Endothelial cell of umbilical vein (primary cell): ENCODE measurements at regions not wholly inside any gene's neighbourhood (a gene's known extent, or its start where the extent isn't known, plus 50 kb on each side); places are given as distances from the start of the nearest gene placed in this dataset.

Source experiments
- EZH2 ChIP-seq: IDR thresholded peaks from 2 replicates; pipeline ENCODE4 v1.6.1; 2012; ENCODE audit warnings: borderline replicate concordance, low read depth, mild to moderate bottlenecking, moderate library complexity, low read length, inconsistent platforms; ENCODE audit not compliant: severe bottlenecking
- FOS ChIP-seq: IDR thresholded peaks from 2 replicates; pipeline ENCODE4 v1.6.1; 2011; ENCODE audit warnings: mild to moderate bottlenecking, low read length, moderate library complexity, borderline replicate concordance; ENCODE audit not compliant: insufficient read depth
- GATA2 ChIP-seq: IDR thresholded peaks from 2 replicates; pipeline ENCODE4 v1.7.0; 2011; ENCODE audit warnings: low read depth, mild to moderate bottlenecking, moderate library complexity, mixed read lengths, low read length; ENCODE audit not compliant: insufficient read length, insufficient read depth
- JUN ChIP-seq: IDR thresholded peaks from 2 replicates; pipeline ENCODE4 v1.6.1; 2011; ENCODE audit warnings: borderline replicate concordance, low read depth; ENCODE audit not compliant: insufficient read length, insufficient read depth
- MAX ChIP-seq: IDR thresholded peaks from 2 replicates; pipeline ENCODE4 v1.6.1; 2011; ENCODE audit not compliant: insufficient read depth, insufficient read length
- MYC ChIP-seq: IDR thresholded peaks from one replicate; pipeline ENCODE4 v1.6.1; 2011; ENCODE audit warnings: mild to moderate bottlenecking, low read depth, low read length
- POLR2A ChIP-seq: IDR thresholded peaks from 2 replicates; pipeline ENCODE4 v1.6.1; 2012; ENCODE audit warnings: low read depth, mild to moderate bottlenecking, control low read depth, low read length
- POLR2AphosphoS5 ChIP-seq: IDR thresholded peaks from 2 replicates; pipeline ENCODE4 v1.6.1; 2012; ENCODE audit warnings: low read depth, mild to moderate bottlenecking, control low read depth, low read length, moderate library complexity; ENCODE audit not compliant: insufficient read depth
- TF ChIP-seq, protein P1 (sequence below), 2 donors: IDR thresholded peaks; 1 replicate in 1 of 2; 2 replicates in 1 of 2; pipeline ENCODE4 v1.5.1; 2011; ENCODE audit warnings: low read length in 2 of 2, mild to moderate bottlenecking in 2 of 2, moderate library complexity in 2 of 2, control low read depth in 1 of 2, inconsistent platforms in 1 of 2, low read depth in 1 of 2; ENCODE audit not compliant: insufficient read depth in 1 of 2; ENCODE audit errors: extremely low read depth in 1 of 2

DNA sequence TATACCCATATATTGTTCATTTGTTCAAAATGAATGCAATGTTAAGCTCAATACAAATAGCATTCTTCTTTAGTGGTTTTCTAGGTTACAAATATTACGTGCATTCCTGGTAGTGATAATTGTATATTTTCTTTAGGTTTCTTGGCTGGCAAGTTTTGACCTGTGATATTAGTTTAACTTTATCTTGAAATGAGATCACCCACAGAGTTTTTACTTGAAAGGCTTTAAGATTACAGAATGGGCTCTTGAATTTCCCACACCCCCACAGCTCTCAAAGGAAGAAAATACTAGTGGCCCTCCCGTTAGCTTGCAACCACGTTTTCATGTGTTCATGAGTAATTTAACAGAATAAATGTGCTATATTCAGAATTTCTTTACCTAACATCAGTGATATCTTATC lies 1315.5 kb upstream of the GJE1 start:
- TF ChIP-seq, protein P1, sequence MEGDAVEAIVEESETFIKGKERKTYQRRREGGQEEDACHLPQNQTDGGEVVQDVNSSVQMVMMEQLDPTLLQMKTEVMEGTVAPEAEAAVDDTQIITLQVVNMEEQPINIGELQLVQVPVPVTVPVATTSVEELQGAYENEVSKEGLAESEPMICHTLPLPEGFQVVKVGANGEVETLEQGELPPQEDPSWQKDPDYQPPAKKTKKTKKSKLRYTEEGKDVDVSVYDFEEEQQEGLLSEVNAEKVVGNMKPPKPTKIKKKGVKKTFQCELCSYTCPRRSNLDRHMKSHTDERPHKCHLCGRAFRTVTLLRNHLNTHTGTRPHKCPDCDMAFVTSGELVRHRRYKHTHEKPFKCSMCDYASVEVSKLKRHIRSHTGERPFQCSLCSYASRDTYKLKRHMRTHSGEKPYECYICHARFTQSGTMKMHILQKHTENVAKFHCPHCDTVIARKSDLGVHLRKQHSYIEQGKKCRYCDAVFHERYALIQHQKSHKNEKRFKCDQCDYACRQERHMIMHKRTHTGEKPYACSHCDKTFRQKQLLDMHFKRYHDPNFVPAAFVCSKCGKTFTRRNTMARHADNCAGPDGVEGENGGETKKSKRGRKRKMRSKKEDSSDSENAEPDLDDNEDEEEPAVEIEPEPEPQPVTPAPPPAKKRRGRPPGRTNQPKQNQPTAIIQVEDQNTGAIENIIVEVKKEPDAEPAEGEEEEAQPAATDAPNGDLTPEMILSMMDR (IDR thresholded peaks at IDR 0.05; ENCODE audit: extremely low read depth in 1 of 2, insufficient read depth in 1 of 2, low read depth in 1 of 2, low read length in 2 of 2) = no peak
- TF ChIP-seq POLR2AphosphoS5 = no peak
- no peak for TF ChIP-seq POLR2A
- TF ChIP-seq MYC = no peak
- no peak for TF ChIP-seq GATA2
- TF ChIP-seq EZH2 = no peak
- no peak for TF ChIP-seq JUN
- TF ChIP-seq MAX = no peak
- no peak for TF ChIP-seq FOS
